GM18508 (cell line): ENCODE measurements at regions not wholly inside any gene's neighbourhood (a gene's known extent, or its start where the extent isn't known, plus 50 kb on each side); places are given as distances from the start of the nearest gene placed in this dataset.

Experiments
- ATAC-seq: cut with Tn5 transposase; IDR thresholded peaks from one replicate; pipeline ENCODE4 v1.9.1; 2021; ENCODE audit warnings: moderate number of reproducible peaks; ENCODE audit not compliant: insufficient read depth, unreplicated experiment

DNA sequence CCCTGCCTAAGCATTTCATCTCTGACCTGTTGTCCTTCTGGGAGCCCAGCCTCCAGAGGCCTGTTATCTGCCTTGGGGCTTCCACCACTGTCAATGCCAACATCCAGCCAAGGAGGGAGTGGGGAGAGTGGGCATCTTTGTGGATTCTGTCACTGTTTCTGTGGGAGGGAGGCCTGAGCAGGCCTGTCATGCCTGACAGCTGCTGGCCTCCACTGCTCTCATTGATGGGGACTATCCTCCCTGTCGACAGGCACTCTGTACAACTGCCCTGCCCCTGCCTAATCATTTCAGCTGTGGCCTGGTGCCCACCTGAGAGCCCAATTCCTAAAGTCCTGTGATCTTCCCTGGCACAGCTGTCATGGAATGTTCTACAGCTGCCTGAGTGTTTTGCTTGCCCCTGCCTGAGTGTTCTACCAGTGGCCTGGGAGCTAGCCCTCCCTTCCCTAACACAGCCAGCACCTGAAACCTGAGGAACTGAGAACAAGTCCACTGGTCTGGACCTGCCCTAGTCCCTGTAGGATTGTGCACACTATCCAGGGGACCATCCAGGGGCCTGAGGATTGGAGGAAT is 145.3 kb downstream of the FAM83B start:
- no peak for ATAC-seq

- ATAC-seq: peak; percentile 52
These were observed 146.2 kb downstream of the FAM83B start for GRCh38 chr6:54992789-54993188.

DNA sequence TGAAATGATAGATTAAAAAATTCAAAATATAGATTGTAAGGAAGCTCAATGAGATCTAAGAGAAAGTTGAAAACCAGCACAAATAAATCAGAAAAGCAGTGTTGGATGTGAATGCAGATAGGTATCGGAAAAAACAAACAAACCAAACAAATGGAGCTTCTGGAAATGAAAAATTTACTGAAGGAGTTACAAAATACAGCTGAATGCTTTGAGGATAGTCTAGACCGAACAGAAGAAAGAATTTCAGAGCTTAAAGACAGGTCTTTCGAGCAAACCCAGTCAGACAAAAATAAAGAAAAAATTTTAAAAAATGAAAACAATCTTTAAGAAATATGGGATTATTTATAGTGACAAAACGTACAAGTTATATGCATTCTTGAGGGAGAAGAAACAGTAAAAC is 146.7 kb downstream of the FAM83B start:
- ATAC-seq: no peak

DNA sequence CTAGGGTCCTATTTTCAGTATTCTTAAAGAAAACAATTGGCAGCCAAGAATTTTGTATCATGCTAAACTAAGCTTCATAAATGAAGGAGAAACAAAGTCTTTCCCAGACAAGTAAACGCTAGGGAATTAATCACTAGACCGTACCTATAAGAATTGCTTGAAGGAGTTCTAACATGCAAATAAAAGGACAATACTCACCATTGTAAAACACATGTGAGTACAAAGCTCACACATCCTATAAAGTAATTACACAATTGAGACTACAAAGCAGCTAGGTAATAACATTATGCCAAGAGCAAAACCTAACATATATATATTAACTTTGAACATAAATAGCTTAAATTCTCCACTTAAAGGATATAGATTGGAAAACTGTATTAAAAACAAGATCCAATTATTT is 147.4 kb downstream of the FAM83B start:
- ATAC-seq: no peak

- no peak for ATAC-seq
These were observed 152.0 kb downstream of the FAM83B start for GRCh38 chr6:54998576-54998975.

DNA sequence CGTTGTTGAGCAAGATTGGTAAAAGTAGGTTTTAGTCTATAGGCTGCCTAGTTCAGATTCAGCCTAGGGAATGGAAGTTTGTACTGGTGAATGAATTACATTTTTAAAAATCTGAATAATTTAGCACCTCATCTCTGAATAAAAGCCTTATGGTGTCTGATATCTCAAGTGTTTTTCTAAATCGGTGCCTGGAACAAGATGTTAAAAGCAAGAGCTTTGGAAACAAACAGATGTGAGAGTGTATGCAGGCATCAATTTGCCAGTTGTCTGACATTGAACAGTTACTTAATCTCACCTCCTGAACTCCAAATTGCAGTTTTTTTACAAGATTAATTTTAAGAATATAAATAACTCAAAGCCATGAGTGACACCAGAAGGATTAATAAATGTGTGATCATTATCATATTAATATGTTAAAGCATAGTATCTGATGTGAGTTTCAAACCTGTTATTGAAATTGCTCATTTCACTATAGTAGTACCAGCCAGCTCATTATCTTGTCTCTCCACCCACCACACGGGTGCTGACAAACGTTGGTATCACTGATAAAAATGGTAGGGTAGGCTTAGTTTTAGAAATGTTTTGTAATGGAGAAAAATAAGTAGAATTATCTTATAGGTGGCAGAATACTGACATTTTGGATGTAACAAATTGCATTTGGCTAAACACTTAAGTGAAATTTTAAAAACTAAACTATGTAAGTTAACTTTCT is 157.3 kb downstream of the FAM83B start:
- no peak for ATAC-seq

GRCh38 chr6:55009131-55009530 is 162.6 kb downstream of the FAM83B start:
- ATAC-seq: no peak

GRCh38 chr6:55011034-55011433 is 163.3 kb upstream of the HCRTR2 start:
- ATAC-seq: no peak

DNA sequence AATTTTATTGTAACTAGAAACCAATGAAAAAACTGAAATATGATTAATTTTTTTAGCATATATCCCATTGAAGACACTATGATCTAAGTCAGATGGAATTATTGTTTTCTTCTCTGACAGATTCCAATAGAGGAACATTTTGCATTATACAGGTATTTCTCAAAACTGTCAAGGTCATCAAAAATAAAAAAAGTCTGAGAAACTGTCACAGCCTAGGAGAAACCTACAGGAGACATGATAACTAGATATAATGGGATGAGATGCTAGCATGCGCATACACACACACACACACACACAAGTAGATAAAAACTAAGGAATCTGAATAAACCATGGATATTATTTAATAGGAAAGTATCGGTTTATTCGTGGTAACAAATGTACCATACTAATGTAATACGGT is 161.9 kb upstream of the HCRTR2 start:
- ATAC-seq: no peak

GRCh38 chr6:55014321-55015088 is 159.8 kb upstream of the HCRTR2 start:
- ATAC-seq: no peak

DNA sequence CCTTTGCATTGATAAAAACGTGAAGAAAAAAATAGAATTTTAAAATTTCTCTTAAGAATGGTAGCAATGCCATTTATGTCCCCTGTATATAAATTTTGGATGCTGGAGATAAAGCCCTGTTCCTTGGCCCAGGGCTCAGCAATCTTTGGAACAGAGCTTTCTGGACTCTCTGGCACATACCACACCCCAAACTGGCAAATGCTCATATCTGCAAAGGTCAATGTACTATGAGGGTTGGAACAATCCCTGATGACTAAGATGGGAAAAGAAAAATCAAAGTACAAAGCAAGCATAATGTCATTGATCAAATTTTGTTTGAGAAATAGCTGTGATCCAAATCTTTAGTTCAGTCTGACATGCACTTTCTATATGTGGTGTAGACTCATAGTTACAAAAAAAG is 158.1 kb upstream of the HCRTR2 start:
- no peak for ATAC-seq

DNA sequence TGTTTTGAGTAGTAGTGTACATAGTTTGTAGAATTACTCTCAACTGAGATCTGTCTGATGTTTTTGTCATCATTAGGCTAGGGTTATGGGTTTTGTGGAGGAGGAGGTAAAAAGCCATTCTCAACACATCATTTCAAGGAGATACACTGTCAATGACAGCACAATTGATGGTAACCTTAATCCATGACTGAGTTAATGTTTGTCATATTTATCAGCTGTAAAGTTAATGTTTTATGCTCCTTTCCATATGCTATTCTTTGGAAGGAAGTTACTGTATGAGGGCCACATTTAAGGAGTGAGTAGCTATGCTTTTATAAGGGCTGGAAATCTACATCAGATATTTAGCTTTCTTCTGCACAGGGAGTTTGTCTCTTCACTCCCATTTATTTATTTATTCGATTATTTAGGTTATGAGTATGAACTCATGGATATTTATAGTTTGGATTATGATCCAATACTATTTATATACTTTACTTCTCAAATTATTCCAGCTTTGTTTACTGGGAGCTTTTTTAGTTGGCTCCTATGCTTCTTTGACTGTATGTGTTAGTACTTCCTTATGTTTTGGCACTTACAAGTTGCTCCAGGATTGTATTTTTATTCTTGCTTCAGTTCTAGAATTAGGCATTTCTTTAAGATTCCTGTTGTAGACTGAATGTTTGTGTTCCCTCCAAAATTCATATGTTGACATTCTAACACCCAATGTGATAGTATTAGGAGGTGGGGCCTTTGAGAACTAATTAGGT is 156.6 kb upstream of the HCRTR2 start:
- no peak for ATAC-seq

DNA sequence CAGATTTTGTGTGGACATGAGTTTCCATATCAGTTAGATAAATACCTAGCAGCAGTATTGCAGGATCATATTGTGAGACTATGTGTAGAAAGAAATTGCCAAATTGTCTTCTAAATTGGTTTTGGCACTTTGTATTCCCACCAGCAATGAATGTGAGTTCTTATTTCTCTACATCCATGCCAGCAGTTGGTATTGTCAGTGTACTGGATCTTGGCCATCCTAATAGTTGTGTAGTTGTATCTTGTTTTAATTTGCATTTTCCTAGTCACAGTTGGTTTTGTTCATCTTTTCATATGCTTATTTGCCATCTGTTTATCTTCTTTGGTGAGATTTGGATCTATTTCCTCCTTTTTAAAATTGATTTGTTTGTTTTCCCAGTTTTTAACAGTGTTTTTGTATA is 154.7 kb upstream of the HCRTR2 start:
- ATAC-seq: no peak

- ATAC-seq: no peak
These were observed 151.1 kb upstream of the HCRTR2 start for GRCh38 chr6:55023230-55023629.

DNA sequence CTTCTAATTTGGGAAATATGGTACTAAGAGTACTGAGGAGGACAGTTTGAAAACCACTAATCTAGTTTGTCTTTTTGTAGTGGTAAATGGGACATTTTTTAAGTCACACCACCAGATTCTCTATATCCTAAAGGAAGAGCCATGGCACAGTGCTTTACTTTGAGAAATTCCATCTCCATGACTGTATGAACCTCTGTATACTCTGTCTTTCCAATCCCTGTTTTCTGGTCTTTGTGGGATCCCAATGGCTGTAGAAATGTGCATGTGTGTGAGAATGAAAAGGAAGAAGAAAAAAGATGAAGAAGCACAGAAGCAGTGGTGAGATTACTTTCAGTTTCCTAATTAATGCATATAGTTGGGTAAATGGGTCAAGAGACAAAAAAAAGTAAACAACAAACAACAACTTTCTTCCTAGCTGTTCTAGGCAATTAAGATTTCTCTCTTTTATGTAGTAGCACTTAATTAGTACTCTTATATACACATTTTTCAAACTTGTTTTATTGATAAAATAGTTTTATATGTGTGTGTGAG is 141.2 kb upstream of the HCRTR2 start:
- no peak for ATAC-seq

- ATAC-seq: no peak
These were observed 139.6 kb upstream of the HCRTR2 start for GRCh38 chr6:55034752-55035151.

GRCh38 chr6:55040102-55040848 is 134.0 kb upstream of the HCRTR2 start:
- ATAC-seq: no peak

DNA sequence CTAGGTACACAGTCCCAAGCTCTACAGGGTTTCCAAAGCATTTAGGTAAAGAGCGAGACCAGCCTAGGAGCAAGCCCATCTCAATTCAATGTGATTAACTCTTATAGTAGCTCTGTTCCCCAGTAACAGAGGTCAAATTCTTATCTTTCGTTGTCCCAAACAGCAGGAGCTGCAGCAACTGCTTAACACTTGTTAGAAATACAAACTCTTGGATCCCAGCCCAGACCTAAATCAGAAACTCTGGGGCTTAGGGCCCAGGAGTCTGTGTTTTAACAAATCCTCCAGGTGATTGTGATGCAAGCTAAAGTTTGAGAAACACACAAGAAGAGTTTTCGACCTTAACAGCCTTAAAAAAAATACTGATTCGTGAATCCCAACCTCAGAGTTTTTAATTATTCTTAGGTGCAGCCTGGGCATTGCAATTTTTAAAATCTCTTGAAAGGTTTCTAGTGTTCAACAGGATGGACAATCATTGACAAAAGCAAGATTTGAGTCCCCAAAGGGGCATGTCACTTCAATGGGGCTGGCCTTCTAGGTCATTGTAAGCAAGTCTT is 127.4 kb upstream of the HCRTR2 start:
- ATAC-seq: no peak

DNA sequence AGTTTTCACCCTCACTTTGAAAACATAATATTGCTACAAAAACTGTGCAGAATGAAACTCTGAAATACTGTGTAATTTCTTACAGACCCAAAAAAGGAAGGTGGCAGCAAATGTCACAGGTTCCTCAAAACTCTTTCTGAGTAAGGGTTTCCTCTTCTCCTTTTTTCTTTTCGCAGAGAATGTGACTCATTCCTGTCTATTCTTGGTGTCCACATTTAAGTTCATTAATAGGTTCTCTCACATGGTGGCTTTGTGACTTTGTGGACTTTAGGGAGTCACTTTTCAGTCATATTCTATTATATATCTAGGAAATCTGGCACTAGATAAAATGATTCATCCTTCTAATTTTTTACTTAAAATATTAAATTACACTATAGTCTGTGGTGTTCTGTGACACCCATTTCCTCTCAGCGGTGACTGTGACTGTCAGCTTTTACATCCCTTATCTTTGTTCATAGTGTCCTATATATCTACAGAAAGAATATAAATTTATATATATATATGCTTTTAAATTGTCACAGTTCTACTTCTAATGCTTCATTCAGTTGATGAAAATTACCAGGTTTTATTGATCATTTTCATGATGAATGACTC is 126.8 kb upstream of the HCRTR2 start:
- ATAC-seq: no peak
